ENCODE measurements at regions not wholly inside any gene's neighbourhood (a gene's known extent, or its start where the extent isn't known, plus 50 kb on each side); places are given as distances from the start of the nearest gene placed in this dataset.

DNA sequence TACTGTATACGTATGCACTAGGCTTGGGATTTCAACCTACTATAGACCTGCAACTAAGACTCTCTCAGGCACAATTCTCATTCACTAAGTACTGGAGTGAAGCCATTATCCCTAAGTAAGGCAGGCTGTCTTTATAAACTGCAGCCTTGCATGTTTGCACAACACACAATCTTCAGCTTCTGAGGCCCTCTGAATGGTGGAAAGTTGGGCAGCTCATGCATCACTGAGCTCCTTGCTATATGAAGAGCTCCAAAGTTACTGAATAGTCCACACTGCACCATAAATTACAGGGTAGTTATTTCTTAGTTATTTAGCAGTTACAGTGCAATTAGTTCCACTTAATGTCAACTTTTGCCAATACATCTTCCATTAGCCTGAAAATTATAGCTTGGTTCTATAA, 384.6 kb downstream of the BRINP1 start:
- Mint-ChIP-seq H3K4me1 (ENCODE audit: low read depth, unreplicated experiment) (no peaks in the 10 kb centered on the region), H3K36me3 (ENCODE audit: insufficient read depth, unreplicated experiment) (no peaks in the 10 kb centered on the region), H3K27me3 (ENCODE audit: insufficient read depth, unreplicated experiment) (peaks cover 4% of the 10 kb centered on the region), H3K4me3 (ENCODE audit: unreplicated experiment) (no peak overlapping the region), H3K9me3 (ENCODE audit: unreplicated experiment) (no peaks in the 10 kb centered on the region), H3K27ac (ENCODE audit: unreplicated experiment) (no peak overlapping the region)
- no peaks in the 10 kb centered on the region for H3K9me3 ChIP-seq
- intact Hi-C loops (cut with micrococcal nuclease; ENCODE audit: unreplicated experiment), result no loop called here
- no peaks in the 10 kb centered on the region for H3K4me1 ChIP-seq
- no peak for DNase-seq
- BruUV-seq (replicated peaks), result no TSS peak
- TF ChIP-seq, protein P1, sequence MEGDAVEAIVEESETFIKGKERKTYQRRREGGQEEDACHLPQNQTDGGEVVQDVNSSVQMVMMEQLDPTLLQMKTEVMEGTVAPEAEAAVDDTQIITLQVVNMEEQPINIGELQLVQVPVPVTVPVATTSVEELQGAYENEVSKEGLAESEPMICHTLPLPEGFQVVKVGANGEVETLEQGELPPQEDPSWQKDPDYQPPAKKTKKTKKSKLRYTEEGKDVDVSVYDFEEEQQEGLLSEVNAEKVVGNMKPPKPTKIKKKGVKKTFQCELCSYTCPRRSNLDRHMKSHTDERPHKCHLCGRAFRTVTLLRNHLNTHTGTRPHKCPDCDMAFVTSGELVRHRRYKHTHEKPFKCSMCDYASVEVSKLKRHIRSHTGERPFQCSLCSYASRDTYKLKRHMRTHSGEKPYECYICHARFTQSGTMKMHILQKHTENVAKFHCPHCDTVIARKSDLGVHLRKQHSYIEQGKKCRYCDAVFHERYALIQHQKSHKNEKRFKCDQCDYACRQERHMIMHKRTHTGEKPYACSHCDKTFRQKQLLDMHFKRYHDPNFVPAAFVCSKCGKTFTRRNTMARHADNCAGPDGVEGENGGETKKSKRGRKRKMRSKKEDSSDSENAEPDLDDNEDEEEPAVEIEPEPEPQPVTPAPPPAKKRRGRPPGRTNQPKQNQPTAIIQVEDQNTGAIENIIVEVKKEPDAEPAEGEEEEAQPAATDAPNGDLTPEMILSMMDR (IDR thresholded peaks at IDR 0.05; ENCODE audit: insufficient read depth in 1 of 2, low read depth in 1 of 2, low read length in 1 of 2, severe bottlenecking in 1 of 2, unreplicated experiment in 1 of 2), result no peak
- H3K27me3 ChIP-seq (replicated peaks; ENCODE audit: control insufficient read depth, insufficient read depth, low read length), result no peaks in the 10 kb centered on the region
- H3K36me3 ChIP-seq (ENCODE audit: control insufficient read depth, insufficient read depth, low read length), result no peaks in the 10 kb centered on the region
- POLR2A ChIA-PET, result no interaction called here
- CTCF ChIA-PET, result no interaction called here
- no peak overlapping the region for H3K4me3 ChIP-seq (ENCODE audit: low read depth, low read length)

- Histone ChIP-seq H3K9me3 (no peaks in the 10 kb centered on the region), H3K4me1 (no peaks in the 10 kb centered on the region), H3K4me3 (ENCODE audit: low read depth, low read length) (no peak overlapping the region), H3K27me3 (replicated peaks; ENCODE audit: control insufficient read depth, insufficient read depth, low read length) (no peaks in the 10 kb centered on the region), H3K36me3 (ENCODE audit: control insufficient read depth, insufficient read depth, low read length) (no peaks in the 10 kb centered on the region)
- H3K4me1 Mint-ChIP-seq (ENCODE audit: low read depth, unreplicated experiment), result no peaks in the 10 kb centered on the region
- H3K27me3 Mint-ChIP-seq (ENCODE audit: insufficient read depth, unreplicated experiment), result peaks cover 8% of the 10 kb centered on the region
- BruUV-seq (replicated peaks), result no TSS peak
- H3K27ac Mint-ChIP-seq (ENCODE audit: unreplicated experiment), result no peak overlapping the region
- H3K4me3 Mint-ChIP-seq (ENCODE audit: unreplicated experiment), result no peak overlapping the region
- no peak for DNase-seq
- TF ChIP-seq, protein P1 (IDR thresholded peaks at IDR 0.05; ENCODE audit: insufficient read depth in 1 of 2, low read depth in 1 of 2, low read length in 1 of 2, severe bottlenecking in 1 of 2, unreplicated experiment in 1 of 2), result no peak
- intact Hi-C loops (cut with micrococcal nuclease; ENCODE audit: unreplicated experiment), result no loop called here
- ChIA-PET POLR2A (no interaction called here), CTCF (no interaction called here)
- H3K9me3 Mint-ChIP-seq (ENCODE audit: unreplicated experiment), result no peaks in the 10 kb centered on the region
- no peaks in the 10 kb centered on the region for H3K36me3 Mint-ChIP-seq (ENCODE audit: insufficient read depth, unreplicated experiment)
Observed at GRCh38 chr9:118985851-118986250, 383.4 kb downstream of the BRINP1 start.

- no peaks in the 10 kb centered on the region for H3K36me3 Mint-ChIP-seq (ENCODE audit: insufficient read depth, unreplicated experiment)
- no peak overlapping the region for H3K27ac Mint-ChIP-seq (ENCODE audit: unreplicated experiment)
- intact Hi-C loops (cut with micrococcal nuclease; ENCODE audit: unreplicated experiment), result no loop called here
- Histone ChIP-seq H3K36me3 (ENCODE audit: control insufficient read depth, insufficient read depth, low read length) (no peaks in the 10 kb centered on the region), H3K27me3 (replicated peaks; ENCODE audit: control insufficient read depth, insufficient read depth, low read length) (no peaks in the 10 kb centered on the region), H3K4me1 (no peaks in the 10 kb centered on the region), H3K9me3 (no peaks in the 10 kb centered on the region), H3K4me3 (ENCODE audit: low read depth, low read length) (no peak overlapping the region)
- H3K27me3 Mint-ChIP-seq (ENCODE audit: insufficient read depth, unreplicated experiment), result peaks cover 8% of the 10 kb centered on the region
- ChIA-PET POLR2A (no interaction called here), CTCF (no interaction called here)
- H3K4me3 Mint-ChIP-seq (ENCODE audit: unreplicated experiment), result no peak overlapping the region
- no peaks in the 10 kb centered on the region for H3K4me1 Mint-ChIP-seq (ENCODE audit: low read depth, unreplicated experiment)
- no peak for DNase-seq
- TF ChIP-seq, protein P1 (IDR thresholded peaks at IDR 0.05; ENCODE audit: insufficient read depth in 1 of 2, low read depth in 1 of 2, low read length in 1 of 2, severe bottlenecking in 1 of 2, unreplicated experiment in 1 of 2), result no peak
- no TSS peak for BruUV-seq (replicated peaks)
- H3K9me3 Mint-ChIP-seq (ENCODE audit: unreplicated experiment), result no peaks in the 10 kb centered on the region
Observed at GRCh38 chr9:118987167-118987566, 382.1 kb downstream of the BRINP1 start.

Data from Caco-2 (cell line).